Hepatic stellate cell (primary cell): ENCODE measurements at regions not wholly inside any gene's neighbourhood (a gene's known extent, or its start where the extent isn't known, plus 50 kb on each side); places are given as distances from the start of the nearest gene placed in this dataset.
"Not testable (repeated sequence)": the region's sequence is repeated elsewhere in the genome, so short reads cannot be mapped to it uniquely, and the experiment has no call there.

Experiments
- DNase-seq: peaks from one replicate; pipeline ENCODE4 v3.0.0; 2011; ENCODE audit warnings: low spot score

- DNase-seq: no peak
Observed at GRCh38 chr7:68707958-68708357, 890.3 kb upstream of the AUTS2 start.

GRCh38 chr7:68712956-68713495 lies 885.2 kb upstream of the AUTS2 start:
- DNase-seq: no peak

- DNase-seq: not testable (repeated sequence)
Observed at GRCh38 chr7:68714135-68714534, 884.1 kb upstream of the AUTS2 start.

- DNase-seq: no peak
Observed at GRCh38 chr7:68715907-68716306, 882.4 kb upstream of the AUTS2 start.

GRCh38 chr7:68717176-68717575 lies 881.1 kb upstream of the AUTS2 start:
- DNase-seq: no peak

- DNase-seq: no peak
Observed at GRCh38 chr7:68718097-68718551, 880.2 kb upstream of the AUTS2 start.

GRCh38 chr7:68720697-68721096 lies 877.6 kb upstream of the AUTS2 start:
- no peak for DNase-seq

GRCh38 chr7:68722044-68722443 lies 876.2 kb upstream of the AUTS2 start:
- DNase-seq: no peak

- no peak for DNase-seq
Observed at GRCh38 chr7:68724965-68725364, 873.3 kb upstream of the AUTS2 start.

GRCh38 chr7:68725843-68726785 lies 872.2 kb upstream of the AUTS2 start:
- DNase-seq: no peak

- not testable (repeated sequence) for DNase-seq
Observed at GRCh38 chr7:68728720-68729119, 869.6 kb upstream of the AUTS2 start.

GRCh38 chr7:68729371-68729770 lies 868.9 kb upstream of the AUTS2 start:
- DNase-seq: no peak

GRCh38 chr7:68730194-68730593 lies 868.1 kb upstream of the AUTS2 start:
- DNase-seq: no peak

- no peak for DNase-seq
Observed at GRCh38 chr7:68730964-68731363, 867.3 kb upstream of the AUTS2 start.

- no peak for DNase-seq
Observed at GRCh38 chr7:68733219-68734153, 864.8 kb upstream of the AUTS2 start.

- no peak for DNase-seq
Observed at GRCh38 chr7:68734431-68734830, 863.8 kb upstream of the AUTS2 start.

- DNase-seq: no peak
Observed at GRCh38 chr7:68739306-68739705, 859.0 kb upstream of the AUTS2 start.

GRCh38 chr7:68744036-68744435 lies 854.2 kb upstream of the AUTS2 start:
- DNase-seq: no peak

GRCh38 chr7:68748934-68749900 lies 849.1 kb upstream of the AUTS2 start:
- DNase-seq: no peak

GRCh38 chr7:68752485-68753178 lies 845.6 kb upstream of the AUTS2 start:
- no peak for DNase-seq

GRCh38 chr7:68754414-68754813 lies 843.9 kb upstream of the AUTS2 start:
- no peak for DNase-seq
